K562 (cell line): ENCODE measurements at regions not wholly inside any gene's neighbourhood (a gene's known extent, or its start where the extent isn't known, plus 50 kb on each side); places are given as distances from the start of the nearest gene placed in this dataset.

Experiments used
- ATAC-seq: fragments of 200-7000 bp; cut with Tn5 transposase; 3 replicates; pipeline ENCODE4 v1.9.1; 2020; ENCODE audit warnings: moderate library complexity
- BruUV-seq: library from RNA; stranded (reverse); fragments of 400-500 nt; replicated peaks from 2 replicates; lab custom pipeline; 2021; lab: Mats Ljungman, UMichigan
- CTCF ChIA-PET: fragments of 300-600 bp; formaldehyde crosslinking; extraction: SDS; loops from one replicate; lab custom pipeline; 2021; ENCODE audit warnings: low intra/inter-chr PET ratio; lab: Yijun Ruan, JAX
- POLR2A ChIA-PET: fragments of 300-600, 350-650 bp; sonication (Branson Sonifier 250); formaldehyde crosslinking; extraction: SDS; loops from one replicate; lab custom pipeline; 2021; ENCODE audit warnings: antibody characterized with exemption, inconsistent platforms; lab: Yijun Ruan, JAX
- DNase-seq, 4 experiments: peaks; one replicate each; pipeline versions ENCODE4 v3.0.0 to v3.0.0-alpha.2; 2011 to 2018; ENCODE audit warnings: low spot score in 3 of 4, mixed read lengths in 3 of 4; ENCODE audit errors: extremely low read depth in 1 of 4
- FAIRE-seq: peaks from 2 replicates; lab custom pipeline; 2011; peaks lifted over from hg19 to GRCh38; lab: Jason Lieb, UNC
- H2AFZ ChIP-seq: 2 replicates; pipeline ENCODE4 v1.6.0; 2011; ENCODE audit warnings: low read depth, low read length, control low read depth, inconsistent platforms
- H3K27ac ChIP-seq: fragments of 200-600 bp; 3 replicates; pipeline ENCODE4 v1.8.0; 2011; ENCODE audit warnings: low read depth, mild to moderate bottlenecking, control low read depth, inconsistent platforms, low read length, moderate library complexity, mixed read lengths; ENCODE audit errors: extremely low read depth
- H3K27me3 ChIP-seq, 2 experiments: fragments of 300-600 bp in 1 of 2; 2 replicates in 1 of 2; 3 replicates in 1 of 2; pipeline versions ENCODE4 v1.6.0 to v1.8.0; 2011; ENCODE audit warnings: inconsistent platforms in 2 of 2, low read length in 2 of 2, mild to moderate bottlenecking in 1 of 2, mixed read lengths in 1 of 2, moderate library complexity in 1 of 2; ENCODE audit not compliant: control insufficient read depth in 2 of 2, insufficient read depth in 2 of 2
- H3K36me3 ChIP-seq: fragments of 300-600 bp; 3 replicates; pipeline ENCODE4 v1.8.0; 2011; ENCODE audit warnings: mild to moderate bottlenecking, low read length, inconsistent platforms; ENCODE audit not compliant: control insufficient read depth, insufficient read depth
- H3K4me1 ChIP-seq, 2 experiments: fragments of 200-600 bp in 1 of 2; replicated peaks in 1 of 2; 2 replicates in 1 of 2; 3 replicates in 1 of 2; pipeline versions ENCODE4 v1.5.1 to v1.8.0; 2011; ENCODE audit warnings: inconsistent platforms in 2 of 2, low read length in 2 of 2, mild to moderate bottlenecking in 1 of 2, mixed read lengths in 1 of 2, moderate library complexity in 1 of 2; ENCODE audit not compliant: control insufficient read depth in 2 of 2, insufficient read depth in 2 of 2
- H3K4me2 ChIP-seq: 2 replicates; pipeline ENCODE4 v1.6.1; 2011; ENCODE audit warnings: low read length, control low read depth, inconsistent platforms, mixed read lengths; ENCODE audit not compliant: insufficient read depth
- H3K4me3 ChIP-seq: fragments of 200-600 bp; sonication (generic), shearing (Covaris generic); 2 replicates; pipeline ENCODE4 v1.5.1; 2016; ENCODE audit warnings: control low read depth, inconsistent platforms
- H3K79me2 ChIP-seq: fragments of 200-600 bp; 3 replicates; pipeline ENCODE4 v1.8.0; 2011; ENCODE audit warnings: low read length, inconsistent platforms; ENCODE audit not compliant: control insufficient read depth, insufficient read depth
- H3K9ac ChIP-seq, 2 experiments: 2 replicates each; pipeline versions ENCODE4 v1.6.0 to v1.6.1; 2011; ENCODE audit warnings: low read depth in 2 of 2, low read length in 2 of 2, control low read depth in 1 of 2, inconsistent platforms in 1 of 2, mild to moderate bottlenecking in 1 of 2, mixed read lengths in 1 of 2; ENCODE audit not compliant: insufficient read depth in 1 of 2
- H3K9me1 ChIP-seq: one replicate; pipeline ENCODE4 v1.6.0; 2011; ENCODE audit warnings: inconsistent platforms, mild to moderate bottlenecking, low read length, moderate library complexity; ENCODE audit not compliant: control insufficient read depth, insufficient read depth
- H3K9me3 ChIP-seq: replicated peaks from 2 replicates; pipeline ENCODE4 v1.5.1; 2011; ENCODE audit warnings: low read depth, low read length, inconsistent platforms; ENCODE audit not compliant: control insufficient read depth, insufficient read depth
- H4K20me1 ChIP-seq: replicated peaks from 2 replicates; pipeline ENCODE4 v1.6.1; 2011; ENCODE audit warnings: low read length, inconsistent platforms, mixed read lengths; ENCODE audit not compliant: control insufficient read depth, insufficient read depth
- AFF1 ChIP-seq, 2 experiments: fragments of 450-650 bp; IDR thresholded peaks; 2 replicates each; pipeline ENCODE4 v1.6.1; 2018; ENCODE audit warnings: mild to moderate bottlenecking in 2 of 2, low read depth in 1 of 2; ENCODE audit not compliant: partially characterized antibody in 2 of 2
- MEF2A ChIP-seq: IDR thresholded peaks from 2 replicates; pipeline ENCODE4 v1.6.1; 2011; ENCODE audit warnings: low read depth, mild to moderate bottlenecking, low read length, moderate library complexity; ENCODE audit not compliant: control insufficient read depth
- PTRF ChIP-seq: fragments of 450-650 bp; IDR thresholded peaks from 2 replicates; pipeline ENCODE4 v1.6.1; 2016; ENCODE audit warnings: mild to moderate bottlenecking, missing genetic modification characterization, missing compliant biosample characterization
- RREB1 ChIP-seq: fragments of 250-450 bp; sonication (Bioruptor Pico); IDR thresholded peaks from 2 replicates; pipeline ENCODE4 v1.4.0; 2020
- ZFP91 ChIP-seq: sonication (generic); formaldehyde crosslinking; IDR thresholded peaks from 2 replicates; pipeline ENCODE4 v1.8.0; 2022; ENCODE audit warnings: mild to moderate bottlenecking, missing genetic modification reagents
- ZNF175 ChIP-seq: fragments of 200-800 bp; sonication (Bioruptor generic); IDR thresholded peaks from 2 replicates; pipeline ENCODE4 v1.6.1; 2016; ENCODE audit warnings: low read depth, mild to moderate bottlenecking, missing genetic modification characterization, missing compliant biosample characterization
- in situ Hi-C: fragments of 300-500 bp; cut with MboI; formaldehyde crosslinking; loops from 4 replicates; pipeline ENCODE4 v1.15.0; 2018; ENCODE audit warnings: inconsistent platforms, mixed read lengths
- intact Hi-C: fragments of 100-400 bp; cut with micrococcal nuclease; formaldehyde crosslinking; loops from 2 replicates; pipeline ENCODE4 v1.14.2; 2022

GRCh38 chr6:156579564-156579963 lies 197.6 kb upstream of the ARID1B start:
- POLR2A ChIA-PET = interaction anchor here (0.6 kb wide), 1 partner anchor 17 kb away, joined by 4 read pairs; no protein-coding TSS in a partner anchor
- TF ChIP-seq RREB1 = no peak
- no peak for TF ChIP-seq MEF2A
- no peak for TF ChIP-seq PTRF (tag)
- TF ChIP-seq AFF1 (IDR thresholded peaks at IDR 0.05; ENCODE audit: low read depth in 1 of 2, partially characterized antibody in 2 of 2) = no peak
- TF ChIP-seq ZNF175 (CRISPR knock-in tag) = no peak
- no peak for TF ChIP-seq ZFP91 (CRISPR knock-in tag)

More at GRCh38 chr6:156579564-156579963, 197.6 kb upstream of the ARID1B start:
- DNase-seq (no peak), FAIRE-seq (no peak), ATAC-seq (no peak)
- H3K79me2 ChIP-seq = no peaks in the 10 kb centered on the region
- no peaks in the 10 kb centered on the region for H3K4me1 ChIP-seq
- H3K27ac ChIP-seq = no peak overlapping the region
- no peaks in the 10 kb centered on the region for H3K9me3 ChIP-seq
- H3K27me3 ChIP-seq = peaks cover 0 to 2% of the 10 kb centered on the region in 2 experiments; a peak in 1 of 5 replicates
- no peak overlapping the region for H2AFZ ChIP-seq
- H3K9me1 ChIP-seq = no peaks in the 10 kb centered on the region
- CTCF ChIA-PET = no interaction called here
- H3K36me3 ChIP-seq = no peaks in the 10 kb centered on the region
- in situ Hi-C loops = no loop called here
- no TSS peak for BruUV-seq
- H3K9ac ChIP-seq = no peak overlapping the region
- H3K4me2 ChIP-seq = no peak overlapping the region
- intact Hi-C loops = loop anchor here (10.0 kb wide), 1 partner anchor 695 kb away; no protein-coding TSS in a partner anchor
- H4K20me1 ChIP-seq = no peaks in the 10 kb centered on the region
- no peak overlapping the region for H3K4me3 ChIP-seq
